ENCODE measurements at regions not wholly inside any gene's neighbourhood (a gene's known extent, or its start where the extent isn't known, plus 50 kb on each side); places are given as distances from the start of the nearest gene placed in this dataset.
"Not testable (repeated sequence)": the region's sequence is repeated elsewhere in the genome, so short reads cannot be mapped to it uniquely, and the experiment has no call there.

GRCh38 chr13:93017493-93018112 is 209.0 kb upstream of the GPC6 start:
- DNase-seq (ENCODE audit: low read depth, low spot score): no peak

DNA sequence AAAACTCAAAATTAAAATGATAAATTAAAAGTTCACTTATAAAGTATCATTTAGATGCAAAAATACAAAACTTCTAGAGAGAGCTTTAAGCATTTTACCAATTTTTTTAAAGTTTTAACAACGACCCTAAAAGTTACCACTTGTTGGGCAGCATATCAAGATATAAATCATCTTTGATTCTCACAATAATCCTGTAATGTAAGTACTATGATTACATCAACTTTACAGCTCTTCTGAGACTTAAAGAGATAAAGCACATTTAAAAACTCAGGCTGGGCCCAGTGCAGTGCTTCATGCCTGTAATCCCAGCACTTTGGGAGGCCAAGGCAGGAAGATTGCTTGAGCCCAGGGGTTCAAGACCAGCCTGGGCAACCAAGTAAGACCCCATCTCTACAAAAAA is 202.7 kb upstream of the GPC6 start:
- DNase-seq (ENCODE audit: low read depth, low spot score): no peak

DNA sequence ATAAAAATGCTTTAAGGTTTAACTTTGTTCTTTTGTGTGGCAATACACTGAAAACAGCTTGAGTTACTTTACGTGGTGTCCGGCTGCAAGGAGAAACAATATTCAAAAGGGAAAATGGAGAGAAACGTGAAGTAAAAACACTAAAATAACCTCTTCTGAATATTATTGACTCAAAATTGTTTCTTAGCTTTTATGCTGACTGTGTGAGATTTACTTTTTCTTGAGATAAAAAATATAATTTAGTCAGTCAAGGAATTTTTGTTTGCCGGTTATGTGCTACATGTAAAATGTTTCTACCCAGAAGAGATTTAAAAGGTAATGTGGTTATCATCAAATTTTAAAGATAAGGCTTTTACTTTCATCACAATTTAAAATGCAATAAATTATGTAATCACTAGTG is 200.6 kb upstream of the GPC6 start:
- no peak for DNase-seq (ENCODE audit: low read depth, low spot score)

- no peak for DNase-seq (ENCODE audit: low read depth, low spot score)
Observed at GRCh38 chr13:93029536-93029935, 197.1 kb upstream of the GPC6 start.

GRCh38 chr13:93036380-93036779 is 190.2 kb upstream of the GPC6 start:
- DNase-seq (ENCODE audit: low read depth, low spot score): no peak

- no peak for DNase-seq (ENCODE audit: low read depth, low spot score)
Observed at GRCh38 chr13:93037780-93038179, 188.8 kb upstream of the GPC6 start.

DNA sequence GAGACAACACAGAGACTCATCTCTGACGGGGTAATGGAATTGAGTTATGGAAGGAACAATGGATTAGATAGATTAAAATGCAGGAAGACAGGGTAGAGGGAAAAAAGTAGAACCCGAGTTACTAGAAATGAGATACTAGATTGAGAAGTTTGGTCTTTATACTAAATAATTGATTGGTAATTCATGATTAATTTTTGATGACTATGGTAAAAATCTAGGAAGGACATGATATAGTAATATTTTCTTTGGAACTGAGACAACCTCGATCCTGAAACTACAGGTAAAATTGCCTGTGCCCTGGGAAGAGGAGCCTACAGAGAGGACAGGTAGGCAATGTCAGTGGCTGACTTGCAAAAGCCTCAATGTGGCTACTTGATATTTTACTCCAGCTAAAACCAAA is 188.4 kb upstream of the GPC6 start:
- no peak for DNase-seq (ENCODE audit: low read depth, low spot score)

GRCh38 chr13:93039131-93039530 is 187.5 kb upstream of the GPC6 start:
- DNase-seq (ENCODE audit: low read depth, low spot score): no peak

DNA sequence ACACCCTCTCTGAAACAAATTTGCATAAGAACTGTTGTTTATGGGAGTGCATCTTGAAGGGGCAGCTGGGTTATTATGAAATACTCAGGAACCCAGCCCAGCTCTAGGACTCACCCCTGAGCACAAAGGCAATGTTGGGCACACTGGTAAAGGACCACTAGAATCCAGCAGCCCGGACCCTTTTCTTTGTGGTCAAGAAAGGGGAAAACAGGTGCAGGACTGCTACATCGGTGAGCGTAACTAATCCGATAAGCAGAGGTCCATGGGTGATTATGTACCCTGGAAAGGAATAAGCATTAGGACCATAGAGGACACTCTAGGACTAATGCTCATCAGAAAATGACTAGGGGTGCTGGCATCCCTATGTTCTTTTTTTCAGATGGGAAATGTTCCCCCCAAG is 185.0 kb upstream of the GPC6 start:
- DNase-seq (ENCODE audit: low read depth, low spot score): not testable (repeated sequence)

- no peak for DNase-seq (ENCODE audit: low read depth, low spot score)
Observed at GRCh38 chr13:93045836-93046235, 180.8 kb upstream of the GPC6 start.

DNA sequence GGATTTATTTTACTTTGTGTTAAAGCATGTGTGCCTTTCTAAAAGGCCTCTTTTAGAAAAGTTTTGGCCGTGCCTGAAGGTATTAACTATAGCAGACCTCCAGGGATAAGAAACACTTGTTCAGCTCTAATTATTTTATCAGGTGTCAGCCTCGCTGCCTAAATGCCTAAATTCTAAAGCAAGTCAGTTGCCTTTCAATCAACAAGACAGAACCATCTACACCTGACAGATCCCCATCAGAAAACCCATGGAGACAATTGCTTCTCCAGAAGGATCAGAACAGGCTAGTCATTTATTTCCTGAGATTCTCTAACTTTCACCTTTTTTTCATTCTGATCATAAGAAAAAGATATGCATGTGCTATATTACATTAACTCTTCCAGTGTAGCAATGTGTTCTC is 171.4 kb upstream of the GPC6 start:
- no peak for DNase-seq (ENCODE audit: low read depth, low spot score)

DNA sequence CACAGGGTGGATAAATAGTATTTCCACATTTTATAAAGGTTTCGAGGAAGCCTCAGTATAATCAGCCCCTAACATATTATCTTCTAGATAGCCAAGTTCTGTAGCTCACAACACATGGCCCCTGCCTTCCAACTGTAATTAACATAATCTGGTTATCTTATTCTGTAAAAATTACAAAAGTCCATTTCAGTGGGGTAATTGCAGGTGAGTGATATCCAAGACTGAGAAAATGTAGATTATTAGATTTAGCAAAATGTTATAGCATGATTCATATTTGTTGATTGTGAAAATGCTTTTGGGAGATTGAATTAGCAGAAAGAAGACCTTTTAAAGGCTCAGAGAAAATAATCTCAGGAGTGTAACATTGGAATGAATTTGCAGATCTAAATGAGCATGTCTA is 168.3 kb upstream of the GPC6 start:
- no peak for DNase-seq (ENCODE audit: low read depth, low spot score)

DNA sequence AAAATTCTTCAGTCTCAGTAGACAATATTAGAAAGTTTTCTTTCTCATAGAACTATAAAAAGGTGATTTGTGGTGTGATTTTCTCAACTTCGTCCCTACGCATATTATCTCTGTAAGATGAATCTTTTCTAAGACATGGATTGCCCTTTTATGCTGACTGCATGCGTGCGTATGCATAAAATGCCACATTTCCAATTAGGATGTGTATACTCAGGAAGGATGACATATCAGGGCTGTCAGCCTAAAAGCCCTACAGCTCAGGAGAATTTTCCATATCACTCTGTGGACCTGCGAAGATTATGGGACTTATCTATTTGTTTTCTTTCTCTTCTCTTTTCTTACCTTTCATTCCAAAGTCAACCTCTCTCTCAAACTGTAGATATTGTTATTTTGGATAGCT is 166.5 kb upstream of the GPC6 start:
- DNase-seq (ENCODE audit: low read depth, low spot score): no peak

DNA sequence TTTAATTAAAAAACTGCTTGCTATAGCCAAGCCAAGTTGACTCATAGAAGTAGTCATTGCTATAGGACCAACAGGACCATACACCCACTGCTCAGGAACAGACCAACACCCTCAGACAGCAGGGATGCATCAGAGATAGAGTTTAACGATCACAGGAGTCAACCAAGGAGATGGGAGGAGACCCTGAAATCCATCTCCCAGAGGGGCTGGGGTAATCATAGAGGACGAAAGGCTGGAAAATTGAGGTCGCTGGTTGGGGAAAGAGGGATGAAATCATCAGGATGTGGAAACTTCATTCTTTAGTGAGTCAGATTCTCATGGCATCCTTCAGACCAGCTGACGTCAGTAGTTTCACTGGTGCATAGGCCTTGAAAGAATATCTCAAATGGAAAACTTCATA is 160.4 kb upstream of the GPC6 start:
- DNase-seq (ENCODE audit: low read depth, low spot score): no peak

DNA sequence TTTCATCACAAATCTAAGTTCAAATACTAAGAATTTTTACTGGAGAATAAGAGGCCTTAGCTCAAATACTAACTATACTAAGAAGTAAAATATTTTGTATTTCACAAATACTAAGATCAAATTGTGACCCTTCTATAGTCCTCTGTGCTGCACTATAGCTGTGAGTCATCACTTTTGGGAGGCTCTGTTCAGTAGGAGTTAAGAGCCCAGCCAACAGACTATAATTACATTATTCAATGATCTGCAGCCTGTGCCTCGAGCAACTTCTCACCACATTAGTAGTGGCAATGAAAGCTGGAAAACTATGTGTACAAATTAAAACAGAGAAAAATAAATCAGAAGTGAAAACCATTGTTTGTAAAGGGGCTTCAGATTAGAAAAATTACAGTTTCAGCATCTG is 147.3 kb upstream of the GPC6 start:
- DNase-seq (ENCODE audit: low read depth, low spot score): no peak

DNA sequence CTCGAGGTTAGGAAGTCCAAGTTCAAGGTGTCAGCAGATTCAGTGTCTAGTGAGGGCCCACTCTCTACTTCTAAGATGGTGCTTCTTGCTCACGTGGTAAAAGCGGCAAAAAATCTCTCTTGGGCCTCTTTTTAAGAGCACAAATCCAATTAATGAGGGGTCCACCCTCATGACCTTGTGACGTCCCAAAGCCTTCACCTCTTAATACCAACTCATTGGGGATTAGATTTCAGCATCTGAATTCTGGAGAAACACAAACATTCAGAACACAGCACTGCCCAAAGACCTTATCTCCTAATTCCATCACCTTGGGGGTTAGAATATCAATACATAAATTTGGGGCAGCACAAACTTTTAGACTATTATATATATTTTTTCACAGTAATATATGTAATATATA is 146.4 kb upstream of the GPC6 start:
- DNase-seq (ENCODE audit: low read depth, low spot score): no peak

DNA sequence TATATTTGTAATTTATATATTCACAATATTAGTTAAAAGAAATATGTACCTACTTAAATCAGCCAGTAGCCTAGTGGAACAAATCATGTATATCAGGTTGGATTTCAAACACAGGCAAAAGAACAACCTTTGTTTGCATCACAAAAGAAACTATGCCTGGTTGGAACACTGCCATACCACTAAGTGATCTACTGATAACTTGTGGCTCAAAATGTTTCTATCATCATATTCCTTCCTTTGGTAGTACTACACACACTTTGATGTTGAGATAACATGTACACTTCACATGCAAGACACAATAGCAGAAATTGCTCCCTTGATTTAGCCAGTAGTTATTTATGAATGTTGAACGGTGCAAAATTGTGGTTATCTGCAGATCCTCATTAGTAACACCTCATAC is 146.0 kb upstream of the GPC6 start:
- DNase-seq (ENCODE audit: low read depth, low spot score): peak; percentile 4

DNA sequence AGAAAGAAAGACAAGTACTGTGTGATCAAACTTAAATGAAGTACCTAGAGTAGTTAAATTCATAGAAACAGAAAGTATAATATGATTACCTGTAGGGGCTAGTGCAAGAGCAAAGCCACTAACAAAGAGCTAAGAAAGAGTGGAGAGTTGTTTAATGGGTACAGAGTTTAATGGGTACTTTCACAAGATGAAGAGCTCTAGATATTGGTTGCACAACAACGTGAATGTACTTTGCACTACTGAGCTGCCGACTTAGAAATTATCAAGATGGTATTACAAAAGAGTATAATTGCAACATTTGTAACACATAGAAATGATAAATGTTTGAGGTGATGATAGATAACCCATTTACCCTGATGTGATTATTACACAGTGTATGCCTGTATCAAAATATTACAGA is 140.3 kb upstream of the GPC6 start:
- no peak for DNase-seq (ENCODE audit: low read depth, low spot score)

DNA sequence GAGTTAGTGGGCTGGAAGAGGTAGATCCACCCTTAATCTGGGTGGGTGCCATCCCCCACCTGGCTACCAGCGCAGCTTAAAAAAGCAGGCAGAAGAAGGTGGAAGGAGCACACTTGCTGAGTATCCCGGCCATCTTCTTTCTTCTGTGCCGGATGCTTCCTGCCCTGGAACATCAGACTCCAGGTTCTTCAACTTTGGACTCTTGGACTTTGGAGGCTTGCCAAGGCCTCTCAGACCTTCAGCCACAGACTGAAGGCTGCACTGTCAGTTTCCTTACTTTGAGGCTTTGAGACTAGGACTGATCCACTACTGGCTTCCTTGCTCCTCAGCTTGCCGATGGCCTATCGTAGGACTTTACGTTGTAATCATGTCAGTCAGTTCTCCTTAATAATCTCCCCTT is 127.6 kb upstream of the GPC6 start:
- DNase-seq (ENCODE audit: low read depth, low spot score): no peak

DNA sequence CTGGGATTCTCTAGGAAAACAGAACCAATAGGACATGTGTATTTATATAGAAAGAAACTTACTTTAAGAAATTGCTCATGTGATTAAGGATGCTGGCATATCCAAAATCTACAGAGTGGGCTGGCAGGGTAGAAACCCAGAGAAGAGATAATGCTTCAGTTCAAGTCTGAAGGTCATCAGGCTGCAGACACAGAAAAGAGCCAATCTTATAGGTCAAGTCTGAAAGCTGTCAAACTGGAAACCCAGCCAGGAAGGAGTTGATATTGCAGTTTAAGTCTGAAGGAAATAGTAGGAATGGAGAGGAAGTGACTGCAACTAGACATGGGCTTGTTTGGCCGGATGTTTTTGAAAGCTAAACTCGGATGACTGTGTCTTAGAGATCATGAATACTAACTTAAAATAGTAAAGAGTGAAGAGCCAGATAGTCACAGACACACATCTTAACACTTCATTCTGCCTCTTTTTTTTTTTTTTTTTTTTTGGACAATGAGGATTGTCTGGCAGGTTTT is 125.3 kb upstream of the GPC6 start:
- no peak for DNase-seq (ENCODE audit: low read depth, low spot score)

- no peak for DNase-seq (ENCODE audit: low read depth, low spot score)
Observed at GRCh38 chr13:93104270-93104669, 122.3 kb upstream of the GPC6 start.

DNA sequence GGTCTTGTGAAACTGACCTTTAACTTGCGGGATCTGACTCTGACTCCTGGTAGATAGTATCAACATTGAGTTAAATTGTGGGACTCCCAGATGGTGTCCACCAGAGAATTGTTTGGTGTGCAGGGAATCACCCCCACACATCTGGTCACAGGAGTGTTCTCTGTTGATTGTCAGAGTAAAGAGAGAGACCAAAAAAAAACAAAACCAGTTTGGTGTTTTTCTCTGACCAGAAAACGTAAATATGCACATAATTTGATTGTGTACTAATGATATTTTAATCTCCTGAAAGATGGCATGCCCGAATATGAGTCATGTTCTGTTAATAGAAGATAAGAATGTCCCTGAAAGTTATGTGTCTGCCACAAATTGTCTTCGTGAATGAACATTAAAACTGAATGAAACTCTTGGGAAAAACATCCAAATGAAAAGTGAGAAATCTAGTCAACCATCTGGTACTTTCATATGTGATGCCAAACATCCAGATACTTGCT is 118.5 kb upstream of the GPC6 start:
- DNase-seq (ENCODE audit: low read depth, low spot score): no peak

DNA sequence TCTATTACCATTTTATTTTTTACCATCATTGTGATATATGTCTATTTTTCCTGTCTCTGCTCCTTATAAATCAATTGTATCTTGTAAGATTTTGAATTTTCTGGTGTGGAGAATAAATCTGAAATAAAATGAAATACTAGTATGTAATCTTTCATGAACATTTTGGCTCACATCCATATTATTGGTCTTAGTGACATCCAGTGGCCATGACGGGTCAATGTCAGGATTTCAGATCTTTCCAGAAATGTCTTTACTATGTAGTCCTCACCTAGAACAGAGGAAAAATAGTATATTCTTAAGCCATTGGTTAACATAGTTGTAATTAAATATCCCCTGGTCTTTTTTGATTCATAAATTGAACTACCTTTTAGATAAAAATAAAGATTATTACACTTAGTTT is 109.8 kb upstream of the GPC6 start:
- DNase-seq (ENCODE audit: low read depth, low spot score): no peak

- no peak for DNase-seq (ENCODE audit: low read depth, low spot score)
Observed at GRCh38 chr13:93118081-93118615, 108.5 kb upstream of the GPC6 start.

Measured in ELF-1 (cell line).